ENCODE measurements at regions not wholly inside any gene's neighbourhood (a gene's known extent, or its start where the extent isn't known, plus 50 kb on each side); places are given as distances from the start of the nearest gene placed in this dataset.
A peak's percentile ranks its signal among the peaks of the same experiment; 100 is the strongest.

DNA sequence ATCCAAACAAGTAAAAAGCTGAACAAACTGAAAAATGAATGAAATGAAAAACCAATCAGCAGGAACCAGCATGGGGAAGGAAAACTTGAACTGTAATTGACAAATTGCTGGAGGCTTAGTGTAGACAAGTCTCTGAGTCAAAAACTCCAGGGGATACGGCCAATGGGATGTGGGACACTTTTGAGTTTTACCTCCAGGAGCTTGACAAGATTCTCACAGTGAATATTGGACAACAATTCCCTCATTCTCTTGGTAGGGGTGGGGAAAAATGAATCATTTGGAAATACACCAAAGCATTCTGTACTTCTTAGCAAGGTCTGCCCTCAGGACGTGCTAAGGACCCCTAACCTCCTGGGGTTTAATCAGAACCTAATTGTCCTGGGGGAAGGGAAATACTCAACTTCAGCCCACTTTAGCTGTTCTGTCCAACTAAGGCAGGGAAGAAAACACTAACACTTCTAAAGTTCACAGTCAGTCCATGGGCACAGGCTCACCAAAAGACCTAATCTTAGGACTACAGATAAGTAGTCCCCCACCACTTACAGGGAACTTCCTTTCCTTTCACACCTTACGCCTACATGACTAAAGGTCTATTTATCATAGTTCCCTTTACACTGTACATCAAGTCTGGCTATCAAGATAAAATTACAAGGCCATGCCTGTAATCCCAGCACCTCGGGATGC is 60.7 kb upstream of the CDC42BPA start:
- no peaks in the 10 kb centered on the region for H4K20me1 ChIP-seq (ENCODE audit: insufficient read depth)
- H3K4me2 ChIP-seq (ENCODE audit: low read length): no peak overlapping the region
- DNase-seq (ENCODE audit: low read depth, low spot score): no peak
- H3K27me3 ChIP-seq (ENCODE audit: insufficient read depth, low read length): no peaks in the 10 kb centered on the region
- no TSS peak for BruUV-seq (replicated peaks)
- no peaks in the 10 kb centered on the region for H3K36me3 ChIP-seq (ENCODE audit: control insufficient read depth in 1 of 2, insufficient read depth in 2 of 2, low read length in 2 of 2)
- no peaks in the 10 kb centered on the region for H3K9me3 ChIP-seq (ENCODE audit: control insufficient read depth in 1 of 2, insufficient read depth in 1 of 2, low read depth in 1 of 2, low read length in 2 of 2)
- H3K9me2 ChIP-seq (ENCODE audit: insufficient read depth): no peaks in the 10 kb centered on the region
- H2AFZ ChIP-seq (ENCODE audit: low read depth, low read length, poor library complexity, severe bottlenecking): peak overlapping the region; percentile 14
- TF ChIP-seq ZFX (IDR thresholded peaks at IDR 0.05) (no peak), RAD21 (IDR thresholded peaks at IDR 0.05; ENCODE audit: low read depth) (no peak), YY1 (IDR thresholded peaks at IDR 0.05; ENCODE audit: extremely low read depth, insufficient replicate concordance, low read depth, low read length) (no peak)
- TF ChIP-seq, protein P1, sequence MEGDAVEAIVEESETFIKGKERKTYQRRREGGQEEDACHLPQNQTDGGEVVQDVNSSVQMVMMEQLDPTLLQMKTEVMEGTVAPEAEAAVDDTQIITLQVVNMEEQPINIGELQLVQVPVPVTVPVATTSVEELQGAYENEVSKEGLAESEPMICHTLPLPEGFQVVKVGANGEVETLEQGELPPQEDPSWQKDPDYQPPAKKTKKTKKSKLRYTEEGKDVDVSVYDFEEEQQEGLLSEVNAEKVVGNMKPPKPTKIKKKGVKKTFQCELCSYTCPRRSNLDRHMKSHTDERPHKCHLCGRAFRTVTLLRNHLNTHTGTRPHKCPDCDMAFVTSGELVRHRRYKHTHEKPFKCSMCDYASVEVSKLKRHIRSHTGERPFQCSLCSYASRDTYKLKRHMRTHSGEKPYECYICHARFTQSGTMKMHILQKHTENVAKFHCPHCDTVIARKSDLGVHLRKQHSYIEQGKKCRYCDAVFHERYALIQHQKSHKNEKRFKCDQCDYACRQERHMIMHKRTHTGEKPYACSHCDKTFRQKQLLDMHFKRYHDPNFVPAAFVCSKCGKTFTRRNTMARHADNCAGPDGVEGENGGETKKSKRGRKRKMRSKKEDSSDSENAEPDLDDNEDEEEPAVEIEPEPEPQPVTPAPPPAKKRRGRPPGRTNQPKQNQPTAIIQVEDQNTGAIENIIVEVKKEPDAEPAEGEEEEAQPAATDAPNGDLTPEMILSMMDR (IDR thresholded peaks at IDR 0.05 in 2 of 3, conservative IDR thresholded peaks at IDR 0.05 in 1 of 3; ENCODE audit: borderline replicate concordance in 1 of 3, insufficient read depth in 1 of 3, low read depth in 2 of 3, low read length in 2 of 3): no peak
- no peak overlapping the region for H3K9ac ChIP-seq (ENCODE audit: low read length)
- peaks cover 0 to 20% of the 10 kb centered on the region in 2 experiments; a peak in 1 of 4 replicates for H3K4me1 ChIP-seq (ENCODE audit: control insufficient read depth in 1 of 2, insufficient read depth in 2 of 2, low read length in 2 of 2)
- H3K79me2 ChIP-seq (ENCODE audit: insufficient read depth, low read length): no peaks in the 10 kb centered on the region
- ChIA-PET CTCF (no interaction called here), RAD21 (ENCODE audit: low non-redundant PET in 1 of 2, low total read pairs in 2 of 2, uncharacterized antibody in 2 of 2, unreplicated experiment in 2 of 2) (no interaction called here), POLR2A (no interaction called here)
- no peak overlapping the region for H3K4me3 ChIP-seq (replicated peaks in 1 of 2; ENCODE audit: low read depth in 1 of 2, low read length in 2 of 2)
- no peak overlapping the region for H3K27ac ChIP-seq (ENCODE audit: low read depth, low read length)
- ATAC-seq: peak; percentile 27; the same call in 1 of the 2 replicates
- intact Hi-C loops (cut with micrococcal nuclease): no loop called here

- CTCF ChIA-PET: no interaction called here
- no peaks in the 10 kb centered on the region for H3K9me3 ChIP-seq (ENCODE audit: control insufficient read depth in 1 of 2, insufficient read depth in 1 of 2, low read depth in 1 of 2, low read length in 2 of 2)
- ATAC-seq: no peak
- TF ChIP-seq, protein P2, sequence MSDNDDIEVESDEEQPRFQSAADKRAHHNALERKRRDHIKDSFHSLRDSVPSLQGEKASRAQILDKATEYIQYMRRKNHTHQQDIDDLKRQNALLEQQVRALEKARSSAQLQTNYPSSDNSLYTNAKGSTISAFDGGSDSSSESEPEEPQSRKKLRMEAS (IDR thresholded peaks at IDR 0.05): no peak
- TF ChIP-seq SRF (IDR thresholded peaks at IDR 0.05; ENCODE audit: low read depth): no peak
- no peak for TF ChIP-seq POLR2A (IDR thresholded peaks at IDR 0.05; ENCODE audit: borderline replicate concordance, extremely low read depth, insufficient read depth, insufficient read length)
- TF ChIP-seq, protein P1 (IDR thresholded peaks at IDR 0.05 in 2 of 3, conservative IDR thresholded peaks at IDR 0.05 in 1 of 3; ENCODE audit: borderline replicate concordance in 1 of 3, insufficient read depth in 1 of 3, low read depth in 2 of 3, low read length in 2 of 3): no peak
- no peak for TF ChIP-seq EZH2 (IDR thresholded peaks at IDR 0.05)
- no peak for TF ChIP-seq FOSL1 (IDR thresholded peaks at IDR 0.05; ENCODE audit: low read depth)
- no peak for TF ChIP-seq ELF1 (IDR thresholded peaks at IDR 0.05; ENCODE audit: borderline replicate concordance, low read depth)
- TF ChIP-seq RAD21 (IDR thresholded peaks at IDR 0.05; ENCODE audit: low read depth): no peak
- no peak for TF ChIP-seq CEBPB (IDR thresholded peaks at IDR 0.05; ENCODE audit: low read depth)
- no peak for TF ChIP-seq JUND (IDR thresholded peaks at IDR 0.05)
- no peak for TF ChIP-seq CBX3 (IDR thresholded peaks at IDR 0.05; ENCODE audit: low read depth)
- no peak for TF ChIP-seq EZH2phosphoT487 (IDR thresholded peaks at IDR 0.05; ENCODE audit: borderline replicate concordance)
- TF ChIP-seq TCF7L2 (IDR thresholded peaks at IDR 0.05; ENCODE audit: borderline replicate concordance, extremely low read depth, insufficient read depth, insufficient read length): no peak
- TF ChIP-seq ZFX (IDR thresholded peaks at IDR 0.05): no peak
- no peak for TF ChIP-seq SIN3A (IDR thresholded peaks at IDR 0.05; ENCODE audit: low read depth)
- TF ChIP-seq POLR2AphosphoS5 (IDR thresholded peaks at IDR 0.05; ENCODE audit: low read depth, low read length): no peak
- TF ChIP-seq EGR1 (IDR thresholded peaks at IDR 0.05; ENCODE audit: low read depth): no peak
Measured at GRCh38 chr1:227378181-227378580, 59.9 kb upstream of the CDC42BPA start.

More at GRCh38 chr1:227378181-227378580, 59.9 kb upstream of the CDC42BPA start:
- H2AFZ ChIP-seq (ENCODE audit: low read depth, low read length, poor library complexity, severe bottlenecking): no peak overlapping the region
- H3K9ac ChIP-seq (ENCODE audit: low read length): no peak overlapping the region
- ChIA-PET RAD21 (ENCODE audit: low non-redundant PET in 1 of 2, low total read pairs in 2 of 2, uncharacterized antibody in 2 of 2, unreplicated experiment in 2 of 2) (no interaction called here), POLR2A (no interaction called here)
- H3K4me2 ChIP-seq (ENCODE audit: low read length): no peak overlapping the region
- no peaks in the 10 kb centered on the region for H4K20me1 ChIP-seq (ENCODE audit: insufficient read depth)
- no peak for DNase-seq (ENCODE audit: low read depth, low spot score)
- no peaks in the 10 kb centered on the region for H3K79me2 ChIP-seq (ENCODE audit: insufficient read depth, low read length)
- peaks cover 0 to 20% of the 10 kb centered on the region in 2 experiments; a peak in 1 of 4 replicates for H3K4me1 ChIP-seq (ENCODE audit: control insufficient read depth in 1 of 2, insufficient read depth in 2 of 2, low read length in 2 of 2)
- no peak overlapping the region for H3K4me3 ChIP-seq (replicated peaks in 1 of 2; ENCODE audit: low read depth in 1 of 2, low read length in 2 of 2)
- H3K27ac ChIP-seq (ENCODE audit: low read depth, low read length): no peak overlapping the region
- no peaks in the 10 kb centered on the region for H3K27me3 ChIP-seq (ENCODE audit: insufficient read depth, low read length)
- intact Hi-C loops (cut with micrococcal nuclease): no loop called here
- no peaks in the 10 kb centered on the region for H3K36me3 ChIP-seq (ENCODE audit: control insufficient read depth in 1 of 2, insufficient read depth in 2 of 2, low read length in 2 of 2)
- no TSS peak for BruUV-seq (replicated peaks)
- H3K9me2 ChIP-seq (ENCODE audit: insufficient read depth): no peaks in the 10 kb centered on the region
